HG03196 (cell line): ENCODE measurements at regions not wholly inside any gene's neighbourhood (a gene's known extent, or its start where the extent isn't known, plus 50 kb on each side); places are given as distances from the start of the nearest gene placed in this dataset.

Experiments used
- ATAC-seq: cut with Tn5 transposase; IDR thresholded peaks from one replicate; pipeline ENCODE4 v1.9.1; 2021; ENCODE audit not compliant: unreplicated experiment

DNA sequence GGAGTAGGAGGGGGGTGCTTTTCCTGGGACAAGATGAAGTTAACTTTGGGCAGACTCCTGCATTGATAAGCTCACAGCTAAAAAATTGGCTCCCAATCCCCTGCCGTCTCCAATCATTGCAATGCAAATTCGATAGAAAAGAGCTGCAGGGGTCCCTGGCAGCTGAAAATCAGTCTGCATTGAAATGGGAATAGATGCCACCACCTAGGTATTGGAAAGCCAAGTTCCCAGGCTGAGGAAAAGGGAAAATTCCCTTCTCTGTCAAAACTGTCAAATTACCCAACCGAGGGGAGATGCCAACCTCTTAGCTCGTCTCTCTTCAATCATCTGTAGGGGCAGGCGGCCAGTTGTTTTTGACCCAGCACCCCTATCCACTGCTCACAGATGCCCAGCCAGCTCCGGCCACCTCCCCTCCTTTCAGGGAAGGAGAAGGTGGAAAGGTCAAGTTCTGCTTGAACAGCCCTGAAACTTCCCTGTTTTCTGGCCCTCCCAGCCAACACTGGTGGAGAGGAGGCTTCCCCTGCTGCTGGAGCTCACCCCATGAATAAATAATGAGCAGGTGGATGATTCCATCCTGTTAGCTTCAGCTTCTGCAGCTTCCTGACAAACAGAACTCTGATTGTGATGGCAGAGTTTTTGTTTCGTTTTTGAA lies 916.3 kb downstream of the TBC1D22A start:
- ATAC-seq = no peak

DNA sequence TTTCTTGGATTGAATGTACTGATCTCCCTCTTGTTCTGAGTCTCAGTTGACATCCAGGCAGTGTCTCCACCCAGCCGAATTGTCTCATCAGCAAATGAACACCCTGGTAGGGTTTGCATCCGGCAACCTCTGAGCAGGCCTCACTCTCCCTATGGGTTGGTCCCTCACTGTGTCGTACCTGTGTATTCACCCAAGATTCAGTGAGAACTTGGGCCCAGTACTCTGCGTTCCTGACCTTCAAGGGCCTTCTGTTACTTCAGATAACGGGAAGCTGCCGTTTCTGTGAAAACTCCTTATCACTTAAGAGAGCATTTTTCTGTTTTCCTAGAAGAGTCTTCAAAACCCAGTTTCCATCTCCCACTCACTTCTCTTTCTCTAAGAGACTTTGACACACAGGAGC lies 915.6 kb downstream of the TBC1D22A start:
- ATAC-seq = no peak

DNA sequence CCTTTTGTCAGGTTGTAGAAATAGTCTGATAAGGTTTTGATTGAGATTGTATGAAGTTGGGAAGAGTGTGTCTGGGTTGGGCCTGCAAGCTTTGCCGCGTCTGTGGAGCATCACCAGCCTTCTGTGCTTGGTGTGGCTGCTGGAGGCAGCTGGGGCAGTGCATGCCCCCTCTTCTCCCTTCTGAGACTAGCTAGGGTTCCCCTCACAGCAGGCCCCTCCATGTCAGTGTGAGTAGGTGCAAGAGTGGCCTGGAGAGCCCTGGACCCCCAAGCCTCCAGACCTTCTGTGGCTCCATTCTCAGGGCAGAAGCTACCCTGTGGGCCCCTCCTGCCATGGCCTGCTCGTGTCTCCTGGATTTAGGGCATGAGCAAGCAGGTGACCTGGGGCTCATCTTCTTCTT lies 914.2 kb downstream of the TBC1D22A start:
- ATAC-seq = no peak

DNA sequence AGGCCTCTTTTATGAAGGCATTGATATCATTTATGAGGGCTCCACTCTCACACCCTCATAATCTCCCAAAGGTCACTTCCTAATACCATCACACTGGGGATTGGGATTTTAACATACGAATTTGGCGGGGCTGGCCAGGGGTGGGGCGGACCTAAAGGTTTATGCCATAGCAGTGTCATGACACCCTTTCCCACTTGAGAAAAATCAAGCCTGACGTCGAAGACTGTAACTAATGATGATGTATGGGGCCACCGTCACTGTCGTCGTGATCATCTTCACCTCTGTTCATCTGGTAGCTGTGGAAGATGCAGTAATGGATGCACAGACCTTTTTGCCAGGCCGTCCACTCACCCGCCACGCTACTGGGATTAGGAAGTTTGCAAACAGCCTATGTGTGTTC lies 912.1 kb downstream of the TBC1D22A start:
- ATAC-seq = no peak

- ATAC-seq = no peak
These were observed 911.1 kb downstream of the TBC1D22A start for GRCh38 chr22:47673557-47673956.

- no peak for ATAC-seq
These were observed 910.1 kb downstream of the TBC1D22A start for GRCh38 chr22:47672526-47672925.

DNA sequence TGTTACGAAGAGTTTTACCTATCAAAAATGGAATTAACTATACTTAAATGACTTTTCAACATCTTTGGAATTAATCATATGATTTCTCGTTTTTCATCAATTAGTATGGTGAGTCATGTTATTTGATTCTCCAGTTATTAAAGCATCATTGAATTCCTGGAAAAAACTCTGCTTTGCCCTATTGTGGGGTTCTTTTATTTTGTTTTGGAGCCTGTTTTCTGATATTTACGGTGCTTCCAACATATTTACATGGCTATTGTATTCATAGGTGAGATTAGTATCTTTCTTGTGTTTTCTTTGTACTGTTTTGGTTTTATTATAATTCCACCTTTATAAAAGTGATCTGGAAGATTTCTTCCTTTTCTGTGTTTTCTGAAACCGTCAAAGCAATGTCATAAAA lies 902.7 kb downstream of the TBC1D22A start:
- ATAC-seq = no peak

DNA sequence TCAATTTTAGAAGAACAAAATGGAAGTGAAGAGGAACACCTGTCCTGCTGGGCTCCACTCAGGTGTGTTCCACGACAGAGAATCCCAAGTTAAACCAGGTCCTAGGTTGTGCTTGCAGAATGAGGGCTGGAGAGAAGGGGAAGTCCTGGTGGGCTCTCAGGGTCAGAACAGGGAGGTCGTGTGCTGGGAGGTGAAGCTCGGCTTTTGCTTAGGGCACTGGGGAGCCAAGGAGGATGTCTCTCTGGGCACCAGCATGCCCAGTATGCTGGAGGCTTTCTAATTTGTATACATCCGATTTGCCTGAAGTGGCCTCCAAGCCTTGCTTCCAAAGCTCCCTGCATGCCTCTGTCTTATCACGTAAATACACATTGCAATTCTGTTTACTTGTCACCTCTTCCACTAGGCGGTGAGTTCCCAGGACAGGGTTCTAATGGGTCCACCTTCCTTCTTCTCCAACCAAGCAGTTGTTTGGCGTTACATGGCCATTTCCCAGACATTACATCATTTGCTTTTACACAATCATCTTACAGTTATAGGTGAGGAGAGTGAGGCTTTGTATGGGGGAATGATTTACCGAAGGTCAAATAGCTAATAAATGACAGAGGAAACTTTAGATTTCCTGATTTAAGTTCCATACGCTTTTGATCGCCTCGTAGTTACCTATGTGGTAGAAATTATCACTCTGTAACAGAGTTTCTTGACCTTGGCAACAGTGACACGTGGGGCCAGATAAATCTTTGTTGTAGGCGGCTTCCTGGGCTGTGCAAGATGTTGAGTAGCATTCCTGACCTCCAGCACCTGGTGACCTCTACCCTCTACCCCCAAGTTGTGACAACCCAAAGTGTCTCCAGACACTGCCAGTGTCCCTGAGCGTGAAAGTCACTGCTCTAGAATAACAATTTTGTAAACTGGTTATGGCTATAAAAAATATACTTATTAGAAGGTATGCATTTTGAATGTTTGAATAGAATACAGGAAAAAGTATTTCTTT lies 901.5 kb downstream of the TBC1D22A start:
- no peak for ATAC-seq

DNA sequence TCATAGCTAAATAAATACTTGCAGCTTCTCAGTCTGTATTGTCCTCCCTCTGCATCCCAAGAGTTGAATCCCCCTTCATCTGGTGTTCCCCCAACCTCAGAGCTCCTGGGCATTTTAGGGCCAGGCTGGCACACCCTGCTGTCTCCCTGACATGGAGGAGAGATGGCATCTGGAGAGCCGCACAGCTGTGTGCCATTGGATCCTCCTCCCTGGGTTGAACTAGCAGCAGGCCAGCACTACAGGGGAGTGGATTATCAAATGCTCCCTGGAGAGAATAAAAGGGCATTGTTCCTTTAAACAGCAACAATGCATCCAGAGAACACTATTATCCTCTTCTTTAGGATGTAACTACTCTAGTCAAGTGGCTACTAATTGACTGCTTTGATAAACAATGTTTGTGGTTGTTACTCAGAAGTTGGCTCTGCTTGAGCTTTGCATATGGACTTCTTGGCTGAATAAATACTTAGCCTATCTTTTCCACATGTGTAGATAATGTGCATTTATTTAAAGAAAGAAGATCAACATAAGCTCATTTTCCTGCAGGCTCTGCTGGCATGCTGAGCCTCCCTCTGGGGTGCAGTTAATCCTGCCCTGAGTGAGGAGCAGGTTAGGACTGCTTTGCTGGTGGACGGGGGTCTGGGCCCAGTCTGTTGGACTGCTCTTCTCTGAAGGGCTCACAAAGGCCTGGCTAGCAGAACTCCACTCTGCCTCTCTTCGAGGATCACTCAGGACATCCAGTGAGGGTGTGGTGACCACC lies 897.2 kb downstream of the TBC1D22A start:
- no peak for ATAC-seq

DNA sequence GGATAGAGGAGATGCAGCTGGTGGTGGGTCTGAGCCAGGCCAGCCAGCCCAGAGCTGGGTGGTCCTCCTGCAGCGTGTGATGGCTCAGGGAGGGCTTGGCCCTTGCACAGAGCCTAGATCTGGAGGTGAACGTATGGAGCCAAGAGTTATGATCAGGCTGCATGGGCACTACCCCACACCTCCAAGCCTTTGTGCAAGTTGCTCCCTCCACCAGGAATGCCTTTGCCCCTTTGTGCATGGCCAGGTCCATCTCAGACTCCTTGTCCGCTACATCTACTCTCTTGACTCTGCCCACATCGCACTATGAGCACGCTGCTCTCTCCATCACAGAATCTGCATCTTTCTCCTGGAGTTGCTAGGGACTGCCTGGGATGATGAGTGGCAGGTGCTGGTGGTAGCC lies 895.7 kb downstream of the TBC1D22A start:
- ATAC-seq = no peak

- no peak for ATAC-seq
These were observed 894.8 kb downstream of the TBC1D22A start for GRCh38 chr22:47657224-47657623.

DNA sequence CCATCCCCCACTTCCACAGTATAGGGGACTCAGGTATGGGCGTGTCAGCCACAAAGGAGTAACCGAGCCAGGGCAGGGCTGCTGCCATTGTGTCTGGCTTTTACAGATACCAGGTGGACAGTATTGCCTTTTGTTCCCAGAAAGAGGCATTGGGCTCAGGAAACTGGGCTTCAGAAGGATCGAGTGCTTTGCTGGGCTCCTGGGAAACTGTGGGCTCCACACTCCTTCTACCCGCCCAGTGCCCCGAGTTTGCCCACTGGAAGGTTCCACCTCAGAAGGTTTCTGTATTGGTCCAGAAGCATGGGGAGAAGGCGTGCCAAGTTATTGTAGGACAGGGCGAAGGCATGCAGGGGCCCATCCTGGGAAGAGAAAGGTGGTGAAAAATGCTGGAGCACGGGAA lies 894.4 kb downstream of the TBC1D22A start:
- no peak for ATAC-seq

DNA sequence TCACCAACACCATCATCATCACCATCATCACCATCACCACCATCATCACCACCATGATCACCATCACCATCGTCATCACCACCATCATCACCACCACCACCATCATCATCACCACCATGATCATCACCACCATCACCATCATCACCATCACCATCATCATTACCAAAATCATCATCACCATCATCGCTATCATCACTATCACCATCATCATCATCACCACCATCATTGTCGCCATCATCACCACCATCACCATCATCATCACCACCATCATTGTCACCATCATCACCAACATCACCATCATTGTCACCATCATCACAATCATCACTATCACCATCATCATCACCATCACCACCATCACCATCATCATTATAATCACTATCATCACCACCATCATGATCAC lies 893.5 kb downstream of the TBC1D22A start:
- no peak for ATAC-seq

- ATAC-seq = no peak
These were observed 892.6 kb downstream of the TBC1D22A start for GRCh38 chr22:47654922-47655491.

DNA sequence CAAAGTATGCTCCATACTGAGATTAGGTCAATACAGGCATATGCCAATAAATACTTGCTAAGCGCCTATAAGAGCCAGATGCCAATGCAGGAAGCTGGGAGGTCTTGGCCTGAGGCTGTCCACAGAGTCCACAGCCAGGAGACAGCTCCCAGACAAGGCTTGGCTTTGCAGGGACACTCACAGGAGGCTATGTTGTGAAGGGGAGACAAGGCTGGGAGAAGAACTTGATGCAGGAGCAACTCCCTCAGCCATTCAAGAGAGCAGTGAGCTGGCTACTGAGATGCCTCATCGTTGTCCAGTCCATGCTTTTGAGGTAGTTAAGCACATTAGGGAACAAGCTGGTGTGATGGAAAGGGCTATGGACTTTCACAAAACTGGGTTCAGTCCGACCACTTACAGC lies 891.5 kb downstream of the TBC1D22A start:
- no peak for ATAC-seq

GRCh38 chr22:47651216-47651987 lies 889.0 kb downstream of the TBC1D22A start:
- no peak for ATAC-seq

GRCh38 chr22:47647720-47648119 lies 885.3 kb downstream of the TBC1D22A start:
- ATAC-seq = no peak

DNA sequence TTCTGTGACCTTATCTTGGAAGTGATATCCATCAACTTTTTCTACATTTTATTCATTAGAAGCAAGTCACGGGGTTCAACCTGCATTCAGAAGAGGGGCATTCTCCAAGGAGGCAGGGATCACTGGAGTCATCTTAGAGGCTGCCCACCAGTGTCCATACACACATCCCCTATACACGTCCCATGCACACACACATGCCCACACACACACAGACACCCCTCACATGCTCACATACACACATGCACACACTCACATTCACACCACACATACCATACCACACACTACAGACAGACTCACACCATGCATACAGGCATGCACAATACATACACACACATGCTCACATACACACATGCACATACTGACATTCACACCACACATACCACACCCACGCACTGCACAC lies 884.7 kb downstream of the TBC1D22A start:
- ATAC-seq = no peak

DNA sequence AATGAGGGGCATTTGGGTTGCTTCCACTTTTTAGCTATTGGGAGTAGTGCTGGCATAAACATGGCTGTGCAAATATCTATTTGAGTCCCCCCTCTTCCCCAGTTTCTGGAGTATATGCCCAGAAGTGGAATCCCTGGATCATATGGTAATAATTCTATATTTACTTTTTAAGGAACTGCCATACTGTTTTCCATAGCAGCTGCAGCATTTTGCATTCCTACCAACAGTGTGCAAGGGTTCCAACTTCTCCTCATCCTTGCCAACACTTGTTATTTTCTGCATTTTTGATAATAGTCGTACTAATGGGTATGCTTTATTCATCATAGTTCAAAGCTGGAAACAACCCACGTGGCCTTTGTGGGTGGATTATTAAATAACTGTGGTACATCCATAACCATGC lies 883.5 kb downstream of the TBC1D22A start:
- no peak for ATAC-seq

- ATAC-seq = no peak
These were observed 883.0 kb downstream of the TBC1D22A start for GRCh38 chr22:47645450-47645914.
